ENCODE measurements at regions not wholly inside any gene's neighbourhood (a gene's known extent, or its start where the extent isn't known, plus 50 kb on each side); places are given as distances from the start of the nearest gene placed in this dataset.
A peak's percentile ranks its signal among the peaks of the same experiment; 100 is the strongest.
"Not testable (repeated sequence)": the region's sequence is repeated elsewhere in the genome, so short reads cannot be mapped to it uniquely, and the experiment has no call there.

GRCh38 chr1:88327391-88328267 is 356.4 kb upstream of the PKN2 start:
- Histone ChIP-seq H3K27ac (ENCODE audit: low read depth, low read length) (peak overlapping the region; percentile 13), H3K36me3 (ENCODE audit: control insufficient read depth in 3 of 3, insufficient read depth in 3 of 3, low read length in 3 of 3) (no peaks in the 10 kb centered on the region), H3K9me3 (ENCODE audit: control insufficient read depth in 3 of 3, low read length in 3 of 3) (no peaks in the 10 kb centered on the region), H3K27me3 (ENCODE audit: control insufficient read depth in 3 of 3, insufficient read depth in 3 of 3, low read length in 3 of 3) (no peaks in the 10 kb centered on the region), H3K4me3 (ENCODE audit: low read length in 3 of 3) (no peak overlapping the region), H3K4me1 (ENCODE audit: control insufficient read depth in 3 of 3, insufficient read depth in 3 of 3, low read length in 3 of 3) (no peaks in the 10 kb centered on the region), H3K9ac (ENCODE audit: low read depth in 1 of 3, low read length in 3 of 3) (no peak overlapping the region)

GRCh38 chr1:88330201-88330600 is 353.9 kb upstream of the PKN2 start:
- Histone ChIP-seq H3K36me3 (ENCODE audit: control insufficient read depth in 3 of 3, insufficient read depth in 3 of 3, low read length in 3 of 3) (no peaks in the 10 kb centered on the region), H3K9ac (ENCODE audit: low read depth in 1 of 3, low read length in 3 of 3) (no peak overlapping the region), H3K4me1 (ENCODE audit: control insufficient read depth in 3 of 3, insufficient read depth in 3 of 3, low read length in 3 of 3) (no peaks in the 10 kb centered on the region), H3K9me3 (ENCODE audit: control insufficient read depth in 3 of 3, low read length in 3 of 3) (no peaks in the 10 kb centered on the region), H3K27me3 (ENCODE audit: control insufficient read depth in 3 of 3, insufficient read depth in 3 of 3, low read length in 3 of 3) (no peaks in the 10 kb centered on the region), H3K4me3 (ENCODE audit: low read length in 3 of 3) (no peak overlapping the region), H3K27ac (ENCODE audit: low read depth, low read length) (no peak overlapping the region)

GRCh38 chr1:88333086-88333695 is 350.9 kb upstream of the PKN2 start:
- Histone ChIP-seq H3K9me3 (ENCODE audit: control insufficient read depth in 3 of 3, low read length in 3 of 3) (no peaks in the 10 kb centered on the region), H3K36me3 (ENCODE audit: control insufficient read depth in 3 of 3, insufficient read depth in 3 of 3, low read length in 3 of 3) (no peaks in the 10 kb centered on the region), H3K27ac (ENCODE audit: low read depth, low read length) (no peak overlapping the region), H3K4me1 (ENCODE audit: control insufficient read depth in 3 of 3, insufficient read depth in 3 of 3, low read length in 3 of 3) (no peaks in the 10 kb centered on the region), H3K9ac (ENCODE audit: low read depth in 1 of 3, low read length in 3 of 3) (no peak overlapping the region), H3K4me3 (ENCODE audit: low read length in 3 of 3) (no peak overlapping the region), H3K27me3 (ENCODE audit: control insufficient read depth in 3 of 3, insufficient read depth in 3 of 3, low read length in 3 of 3) (no peaks in the 10 kb centered on the region)

- Histone ChIP-seq H3K36me3 (ENCODE audit: control insufficient read depth in 3 of 3, insufficient read depth in 3 of 3, low read length in 3 of 3) (no peaks in the 10 kb centered on the region), H3K4me3 (ENCODE audit: low read length in 3 of 3) (no peak overlapping the region), H3K9ac (ENCODE audit: low read depth in 1 of 3, low read length in 3 of 3) (no peak overlapping the region), H3K27me3 (ENCODE audit: control insufficient read depth in 3 of 3, insufficient read depth in 3 of 3, low read length in 3 of 3) (no peaks in the 10 kb centered on the region), H3K27ac (ENCODE audit: low read depth, low read length) (no peak overlapping the region), H3K9me3 (ENCODE audit: control insufficient read depth in 3 of 3, low read length in 3 of 3) (no peaks in the 10 kb centered on the region), H3K4me1 (ENCODE audit: control insufficient read depth in 3 of 3, insufficient read depth in 3 of 3, low read length in 3 of 3) (no peaks in the 10 kb centered on the region)
Measured at GRCh38 chr1:88341447-88341846, 342.6 kb upstream of the PKN2 start.

- H3K27ac ChIP-seq (ENCODE audit: low read depth, low read length); H3K4me3 ChIP-seq (ENCODE audit: low read length in 3 of 3); H3K9ac ChIP-seq (ENCODE audit: low read depth in 1 of 3, low read length in 3 of 3); H3K9me3 ChIP-seq (ENCODE audit: control insufficient read depth in 3 of 3, low read length in 3 of 3); H3K27me3 ChIP-seq (ENCODE audit: control insufficient read depth in 3 of 3, insufficient read depth in 3 of 3, low read length in 3 of 3); H3K4me1 ChIP-seq (ENCODE audit: control insufficient read depth in 3 of 3, insufficient read depth in 3 of 3, low read length in 3 of 3); H3K36me3 ChIP-seq (ENCODE audit: control insufficient read depth in 3 of 3, insufficient read depth in 3 of 3, low read length in 3 of 3): not testable (repeated sequence)
Measured at GRCh38 chr1:88342081-88342480, 342.0 kb upstream of the PKN2 start.

GRCh38 chr1:88350648-88351047 is 333.4 kb upstream of the PKN2 start:
- Histone ChIP-seq H3K36me3 (ENCODE audit: control insufficient read depth in 3 of 3, insufficient read depth in 3 of 3, low read length in 3 of 3) (no peaks in the 10 kb centered on the region), H3K4me3 (ENCODE audit: low read length in 3 of 3) (no peak overlapping the region), H3K9me3 (ENCODE audit: control insufficient read depth in 3 of 3, low read length in 3 of 3) (no peaks in the 10 kb centered on the region), H3K27ac (ENCODE audit: low read depth, low read length) (no peak overlapping the region), H3K27me3 (ENCODE audit: control insufficient read depth in 3 of 3, insufficient read depth in 3 of 3, low read length in 3 of 3) (no peaks in the 10 kb centered on the region), H3K9ac (ENCODE audit: low read depth in 1 of 3, low read length in 3 of 3) (no peak overlapping the region), H3K4me1 (ENCODE audit: control insufficient read depth in 3 of 3, insufficient read depth in 3 of 3, low read length in 3 of 3) (no peaks in the 10 kb centered on the region)

- Histone ChIP-seq H3K9me3 (ENCODE audit: control insufficient read depth in 3 of 3, low read length in 3 of 3) (no peaks in the 10 kb centered on the region), H3K4me1 (ENCODE audit: control insufficient read depth in 3 of 3, insufficient read depth in 3 of 3, low read length in 3 of 3) (no peaks in the 10 kb centered on the region), H3K4me3 (ENCODE audit: low read length in 3 of 3) (no peak overlapping the region), H3K36me3 (ENCODE audit: control insufficient read depth in 3 of 3, insufficient read depth in 3 of 3, low read length in 3 of 3) (no peaks in the 10 kb centered on the region), H3K9ac (ENCODE audit: low read depth in 1 of 3, low read length in 3 of 3) (no peak overlapping the region), H3K27ac (ENCODE audit: low read depth, low read length) (no peak overlapping the region), H3K27me3 (ENCODE audit: control insufficient read depth in 3 of 3, insufficient read depth in 3 of 3, low read length in 3 of 3) (no peaks in the 10 kb centered on the region)
Measured at GRCh38 chr1:88351960-88352359, 332.1 kb upstream of the PKN2 start.

GRCh38 chr1:88354256-88354655 is 329.8 kb upstream of the PKN2 start:
- Histone ChIP-seq H3K4me1 (ENCODE audit: control insufficient read depth in 3 of 3, insufficient read depth in 3 of 3, low read length in 3 of 3) (no peaks in the 10 kb centered on the region), H3K4me3 (ENCODE audit: low read length in 3 of 3) (no peak overlapping the region), H3K27ac (ENCODE audit: low read depth, low read length) (no peak overlapping the region), H3K27me3 (ENCODE audit: control insufficient read depth in 3 of 3, insufficient read depth in 3 of 3, low read length in 3 of 3) (no peaks in the 10 kb centered on the region), H3K9ac (ENCODE audit: low read depth in 1 of 3, low read length in 3 of 3) (no peak overlapping the region), H3K36me3 (ENCODE audit: control insufficient read depth in 3 of 3, insufficient read depth in 3 of 3, low read length in 3 of 3) (no peaks in the 10 kb centered on the region), H3K9me3 (ENCODE audit: control insufficient read depth in 3 of 3, low read length in 3 of 3) (no peaks in the 10 kb centered on the region)

- no peak overlapping the region for H3K4me3 ChIP-seq (ENCODE audit: low read length in 3 of 3)
- H3K9me3 ChIP-seq (ENCODE audit: control insufficient read depth in 3 of 3, low read length in 3 of 3) = no peaks in the 10 kb centered on the region
- no peaks in the 10 kb centered on the region for H3K4me1 ChIP-seq (ENCODE audit: control insufficient read depth in 3 of 3, insufficient read depth in 3 of 3, low read length in 3 of 3)
- H3K9ac ChIP-seq (ENCODE audit: low read depth in 1 of 3, low read length in 3 of 3) = no peak overlapping the region
- no peak overlapping the region for H3K27ac ChIP-seq (ENCODE audit: low read depth, low read length)
- H3K36me3 ChIP-seq (ENCODE audit: control insufficient read depth in 3 of 3, insufficient read depth in 3 of 3, low read length in 3 of 3) = no peaks in the 10 kb centered on the region
- H3K27me3 ChIP-seq (ENCODE audit: control insufficient read depth in 3 of 3, insufficient read depth in 3 of 3, low read length in 3 of 3) = no peaks in the 10 kb centered on the region
Measured at GRCh38 chr1:88357729-88358128, 326.3 kb upstream of the PKN2 start.

- no peaks in the 10 kb centered on the region for H3K36me3 ChIP-seq (ENCODE audit: control insufficient read depth in 3 of 3, insufficient read depth in 3 of 3, low read length in 3 of 3)
- no peak overlapping the region for H3K27ac ChIP-seq (ENCODE audit: low read depth, low read length)
- no peaks in the 10 kb centered on the region for H3K9me3 ChIP-seq (ENCODE audit: control insufficient read depth in 3 of 3, low read length in 3 of 3)
- H3K4me1 ChIP-seq (ENCODE audit: control insufficient read depth in 3 of 3, insufficient read depth in 3 of 3, low read length in 3 of 3) = no peaks in the 10 kb centered on the region
- no peak overlapping the region for H3K9ac ChIP-seq (ENCODE audit: low read depth in 1 of 3, low read length in 3 of 3)
- no peak overlapping the region for H3K4me3 ChIP-seq (ENCODE audit: low read length in 3 of 3)
- no peaks in the 10 kb centered on the region for H3K27me3 ChIP-seq (ENCODE audit: control insufficient read depth in 3 of 3, insufficient read depth in 3 of 3, low read length in 3 of 3)
Measured at GRCh38 chr1:88371436-88372023, 312.5 kb upstream of the PKN2 start.

Measured in skeletal muscle tissue (tissue), 3 donors.